CD4-positive, alpha-beta T cell (primary cell): ENCODE measurements at regions not wholly inside any gene's neighbourhood (a gene's known extent, or its start where the extent isn't known, plus 50 kb on each side); places are given as distances from the start of the nearest gene placed in this dataset.

Source experiments
- ATAC-seq: fragments of 200-7000 bp; cut with Tn5 transposase; one replicate; pipeline ENCODE4 v1.10.0; 2022; ENCODE audit warnings: mild to moderate bottlenecking; ENCODE audit not compliant: poor library complexity
- CTCF ChIA-PET: fragments of 350-600 bp; sonication (Branson Sonifier 250); formaldehyde crosslinking; loops from one replicate; lab custom pipeline; 2021; ENCODE audit warnings: antibody characterized with exemption, inconsistent platforms; lab: Charles Lee
- POLR2A ChIA-PET: fragments of 350-600 bp; sonication (Branson Sonifier 250); formaldehyde crosslinking; loops from one replicate; lab custom pipeline; 2021; ENCODE audit warnings: antibody characterized with exemption, inconsistent platforms; lab: Charles Lee
- DNase-seq, 14 experiments: peaks; one replicate each; pipeline ENCODE4 v3.0.0-alpha.2; 2013 to 2020; ENCODE audit warnings: mixed read lengths in 2 of 14
- H3K27ac ChIP-seq, 2 donors: one replicate each; pipeline versions ENCODE4 v1.5.1 to v1.7.0; 2013; ENCODE audit warnings: low read length in 2 of 2, low read depth in 1 of 2, mild to moderate bottlenecking in 1 of 2
- H3K27me3 ChIP-seq, 2 experiments: 1 replicate in 1 of 2; 2 replicates in 1 of 2; pipeline versions ENCODE4 v1.6.1 to v1.7.0; 2013; ENCODE audit warnings: low read length in 2 of 2, control low read depth in 1 of 2, mild to moderate bottlenecking in 1 of 2, moderate library complexity in 1 of 2; ENCODE audit not compliant: insufficient read depth in 2 of 2, control insufficient read depth in 1 of 2
- H3K36me3 ChIP-seq: one replicate; pipeline ENCODE4 v1.6.1; 2013; ENCODE audit warnings: low read length, control low read depth; ENCODE audit not compliant: insufficient read depth
- H3K4me1 ChIP-seq: one replicate; pipeline ENCODE4 v1.6.1; 2013; ENCODE audit warnings: low read length, control low read depth; ENCODE audit not compliant: insufficient read depth
- H3K4me3 ChIP-seq: one replicate; pipeline ENCODE4 v1.5.1; 2013; ENCODE audit warnings: mild to moderate bottlenecking, low read length, moderate library complexity
- H3K9me3 ChIP-seq, 2 experiments: 1 replicate in 1 of 2; 2 replicates in 1 of 2; pipeline versions ENCODE4 v1.6.1 to v1.7.0; 2013; ENCODE audit warnings: low read length in 2 of 2, mild to moderate bottlenecking in 2 of 2, control low read depth in 1 of 2, moderate library complexity in 1 of 2; ENCODE audit not compliant: control insufficient read depth in 1 of 2, insufficient read depth in 1 of 2
- H3K27ac Mint-ChIP-seq: one replicate; pipeline ENCODE4 v1.8.0; 2020; ENCODE audit warnings: mixed read lengths
- H3K27me3 Mint-ChIP-seq: one replicate; pipeline ENCODE4 v1.8.0; 2021; ENCODE audit warnings: mixed read lengths
- H3K36me3 Mint-ChIP-seq: one replicate; pipeline ENCODE4 v1.8.0; 2021; ENCODE audit warnings: low read depth, mixed read lengths
- H3K4me1 Mint-ChIP-seq: one replicate; pipeline ENCODE4 v1.8.0; 2021; ENCODE audit warnings: low read depth, mixed read lengths
- H3K4me3 Mint-ChIP-seq: one replicate; pipeline ENCODE4 v1.8.0; 2020; ENCODE audit warnings: mild to moderate bottlenecking, mixed read lengths
- H3K9me3 Mint-ChIP-seq: one replicate; pipeline ENCODE4 v1.8.0; 2020; ENCODE audit warnings: mixed read lengths
- CTCF ChIP-seq: fragments of 200-600 bp; IDR thresholded peaks from one replicate; pipeline ENCODE4 v1.8.0; 2022; ENCODE audit warnings: antibody characterized with exemption, mild to moderate bottlenecking
- intact Hi-C, 2 experiments: fragments of 100-400 bp; cut with DNase I in 1 of 2; cut with micrococcal nuclease in 1 of 2; formaldehyde crosslinking; loops; one replicate each; pipeline versions ENCODE4 v1.15.1 to v1.9.0; 2023 to 2025; cut with DNase I, micrococcal nuclease

GRCh38 chr13:80871481-80871880 lies 530.6 kb upstream of the SPRY2 start:
- ATAC-seq: no peak
- ChIA-PET CTCF (interaction anchor here (1.4 kb wide), 1 partner anchor 14 kb away, joined by 3 read pairs; no protein-coding TSS in a partner anchor), POLR2A (no interaction called here)
- intact Hi-C loops: no loop called here
- H3K27ac Mint-ChIP-seq: no peak overlapping the region
- H3K4me3 ChIP-seq: no peak overlapping the region
- no peaks in the 10 kb centered on the region for H3K36me3 ChIP-seq
- no peaks in the 10 kb centered on the region for H3K4me1 ChIP-seq
- peaks cover 0 to 5% of the 10 kb centered on the region in 2 experiments for H3K9me3 ChIP-seq
- no peak overlapping the region for H3K27ac ChIP-seq
- H3K4me1 Mint-ChIP-seq: no peaks in the 10 kb centered on the region
- H3K27me3 Mint-ChIP-seq: no peaks in the 10 kb centered on the region
- H3K4me3 Mint-ChIP-seq: no peak overlapping the region
- H3K36me3 Mint-ChIP-seq: no peaks in the 10 kb centered on the region
- H3K27me3 ChIP-seq: no peaks in the 10 kb centered on the region
- H3K9me3 Mint-ChIP-seq: no peaks in the 10 kb centered on the region
- TF ChIP-seq CTCF: no peak
- DNase-seq: no peak

GRCh38 chr13:80870186-80870585 lies 529.3 kb upstream of the SPRY2 start:
- H3K27ac ChIP-seq: no peak overlapping the region
- no peaks in the 10 kb centered on the region for H3K36me3 Mint-ChIP-seq
- ATAC-seq: no peak

GRCh38 chr13:80866921-80867320 lies 526.0 kb upstream of the SPRY2 start:
- CTCF ChIA-PET: no interaction called here
- H3K4me3 Mint-ChIP-seq: no peak overlapping the region
- POLR2A ChIA-PET: interaction anchor here (0.6 kb wide), 1 partner anchor 418 kb away, joined by 3 read pairs; no protein-coding TSS in a partner anchor
- H3K4me3 ChIP-seq: no peak overlapping the region
- DNase-seq: no peak
- H3K9me3 Mint-ChIP-seq: no peaks in the 10 kb centered on the region
- no peak overlapping the region for H3K27ac ChIP-seq
- H3K27me3 Mint-ChIP-seq: no peaks in the 10 kb centered on the region
- H3K27ac Mint-ChIP-seq: no peak overlapping the region
- H3K4me1 ChIP-seq: no peaks in the 10 kb centered on the region
- no peaks in the 10 kb centered on the region for H3K27me3 ChIP-seq
- H3K4me1 Mint-ChIP-seq: no peaks in the 10 kb centered on the region
- H3K36me3 Mint-ChIP-seq: no peaks in the 10 kb centered on the region
- intact Hi-C loops: no loop called here
- H3K9me3 ChIP-seq: peaks cover 0 to 10% of the 10 kb centered on the region in 2 experiments
- TF ChIP-seq CTCF: no peak
- no peaks in the 10 kb centered on the region for H3K36me3 ChIP-seq
- no peak for ATAC-seq

More at GRCh38 chr13:80870186-80870585, 529.3 kb upstream of the SPRY2 start:
- intact Hi-C loops: no loop called here
- DNase-seq: no peak
- H3K4me1 Mint-ChIP-seq: no peaks in the 10 kb centered on the region
- H3K4me3 ChIP-seq: no peak overlapping the region
- H3K27ac Mint-ChIP-seq: no peak overlapping the region
- H3K4me1 ChIP-seq: no peaks in the 10 kb centered on the region
- H3K36me3 ChIP-seq: no peaks in the 10 kb centered on the region
- H3K4me3 Mint-ChIP-seq: no peak overlapping the region
- no peak for TF ChIP-seq CTCF
- H3K27me3 Mint-ChIP-seq: no peaks in the 10 kb centered on the region
- ChIA-PET POLR2A (interaction anchor here (0.6 kb wide), 1 partner anchor 8 kb away, joined by 3 read pairs; no protein-coding TSS in a partner anchor), CTCF (no interaction called here)
- H3K27me3 ChIP-seq: no peaks in the 10 kb centered on the region
- H3K9me3 Mint-ChIP-seq: no peaks in the 10 kb centered on the region
- peaks cover 0 to 5% of the 10 kb centered on the region in 2 experiments for H3K9me3 ChIP-seq
